UCSD-AML1 (cell line): ENCODE measurements at regions not wholly inside any gene's neighbourhood (a gene's known extent, or its start where the extent isn't known, plus 50 kb on each side); places are given as distances from the start of the nearest gene placed in this dataset.
"Not testable (repeated sequence)": the region's sequence is repeated elsewhere in the genome, so short reads cannot be mapped to it uniquely, and the experiment has no call there.

Experiments used
- DNase-seq: peaks from one replicate; lab custom pipeline; 2025; ENCODE audit not compliant: unreplicated experiment; lab: John Stamatoyannopoulos, UW

- DNase-seq: no peak
Observed at GRCh38 chr15:69597061-69597592, 144.5 kb downstream of the RPLP1 start.

- no peak for DNase-seq
Observed at GRCh38 chr15:69599271-69599670, 146.7 kb downstream of the RPLP1 start.

GRCh38 chr15:69600556-69601085, 148.0 kb downstream of the RPLP1 start:
- no peak for DNase-seq

- no peak for DNase-seq
Observed at GRCh38 chr15:69601711-69602504, 149.3 kb downstream of the RPLP1 start.

- no peak for DNase-seq
Observed at GRCh38 chr15:69602921-69603320, 150.3 kb downstream of the RPLP1 start.

GRCh38 chr15:69603369-69604071, 150.9 kb downstream of the RPLP1 start:
- DNase-seq: no peak

- peak; percentile 26 for DNase-seq
Observed at GRCh38 chr15:69604072-69604411, 151.4 kb downstream of the RPLP1 start.

- DNase-seq: no peak
Observed at GRCh38 chr15:69606144-69606543, 153.5 kb downstream of the RPLP1 start.

- no peak for DNase-seq
Observed at GRCh38 chr15:69606921-69607500, 154.4 kb downstream of the RPLP1 start.

GRCh38 chr15:69608661-69609060, 156.0 kb downstream of the RPLP1 start:
- no peak for DNase-seq

GRCh38 chr15:69609176-69609575, 156.6 kb downstream of the RPLP1 start:
- DNase-seq: no peak

GRCh38 chr15:69609776-69610175, 157.2 kb downstream of the RPLP1 start:
- DNase-seq: no peak

- DNase-seq: no peak
Observed at GRCh38 chr15:69610277-69610676, 157.7 kb downstream of the RPLP1 start.

GRCh38 chr15:69610858-69611257, 158.2 kb downstream of the RPLP1 start:
- no peak for DNase-seq

GRCh38 chr15:69612112-69612511, 159.5 kb downstream of the RPLP1 start:
- DNase-seq: no peak

GRCh38 chr15:69613182-69613581, 160.6 kb downstream of the RPLP1 start:
- DNase-seq: no peak

GRCh38 chr15:69613988-69614387, 161.4 kb downstream of the RPLP1 start:
- no peak for DNase-seq

GRCh38 chr15:69615736-69616135, 163.1 kb downstream of the RPLP1 start:
- no peak for DNase-seq

GRCh38 chr15:69616558-69616957, 163.9 kb downstream of the RPLP1 start:
- no peak for DNase-seq

- DNase-seq: not testable (repeated sequence)
Observed at GRCh38 chr15:69617144-69617543, 164.5 kb downstream of the RPLP1 start.

- no peak for DNase-seq
Observed at GRCh38 chr15:69623392-69624154, 171.0 kb downstream of the RPLP1 start.
